ENCODE measurements at regions not wholly inside any gene's neighbourhood (a gene's known extent, or its start where the extent isn't known, plus 50 kb on each side); places are given as distances from the start of the nearest gene placed in this dataset.

GRCh38 chr3:64871834-64872249 lies 184.0 kb upstream of the ADAMTS9 start:
- no peak for DNase-seq

- no peak for DNase-seq
These were observed 183.3 kb upstream of the ADAMTS9 start for GRCh38 chr3:64870876-64871646.

- DNase-seq: no peak
These were observed 179.4 kb upstream of the ADAMTS9 start for GRCh38 chr3:64867224-64867623.

- DNase-seq: no peak
These were observed 178.2 kb upstream of the ADAMTS9 start for GRCh38 chr3:64865839-64866570.

GRCh38 chr3:64863226-64864212 lies 175.7 kb upstream of the ADAMTS9 start:
- no peak for DNase-seq

GRCh38 chr3:64861684-64862083 lies 173.9 kb upstream of the ADAMTS9 start:
- no peak for DNase-seq

GRCh38 chr3:64860536-64860870 lies 172.7 kb upstream of the ADAMTS9 start:
- DNase-seq: no peak

- no peak for DNase-seq
These were observed 172.1 kb upstream of the ADAMTS9 start for GRCh38 chr3:64859625-64860535.

GRCh38 chr3:64856977-64857516 lies 169.2 kb upstream of the ADAMTS9 start:
- no peak for DNase-seq

- DNase-seq: no peak
These were observed 168.3 kb upstream of the ADAMTS9 start for GRCh38 chr3:64856106-64856505.

- no peak for DNase-seq
These were observed 165.7 kb upstream of the ADAMTS9 start for GRCh38 chr3:64853456-64853855.

GRCh38 chr3:64852738-64853137 lies 164.9 kb upstream of the ADAMTS9 start:
- DNase-seq: no peak

GRCh38 chr3:64848822-64849221 lies 161.0 kb upstream of the ADAMTS9 start:
- no peak for DNase-seq

- DNase-seq: no peak
These were observed 160.5 kb upstream of the ADAMTS9 start for GRCh38 chr3:64848127-64848800.

- DNase-seq: no peak
These were observed 156.8 kb upstream of the ADAMTS9 start for GRCh38 chr3:64844558-64844957.

GRCh38 chr3:64837986-64838735 lies 150.4 kb upstream of the ADAMTS9 start:
- no peak for DNase-seq

- DNase-seq: no peak
These were observed 149.4 kb upstream of the ADAMTS9 start for GRCh38 chr3:64837126-64837738.

GRCh38 chr3:64836097-64836496 lies 148.3 kb upstream of the ADAMTS9 start:
- DNase-seq: no peak

- DNase-seq: no peak
These were observed 144.3 kb upstream of the ADAMTS9 start for GRCh38 chr3:64832098-64832497.

- DNase-seq: no peak
These were observed 142.9 kb upstream of the ADAMTS9 start for GRCh38 chr3:64830681-64831080.

All from DMS153 (cell line).